DOHH2 (cell line): ENCODE measurements at regions not wholly inside any gene's neighbourhood (a gene's known extent, or its start where the extent isn't known, plus 50 kb on each side); places are given as distances from the start of the nearest gene placed in this dataset.

Experiments
- H3F3A ChIP-seq: fragments of 200-600 bp; sonication (generic), shearing (Covaris generic); 2 replicates; pipeline ENCODE4 v1.6.0; 2016; ENCODE audit warnings: antibody characterized with exemption, mild to moderate bottlenecking; ENCODE audit not compliant: control insufficient read depth, insufficient read depth
- H3K27ac ChIP-seq: fragments of 200-600 bp; sonication (generic); 2 replicates; pipeline ENCODE4 v1.5.1; 2014; ENCODE audit warnings: low read depth, mild to moderate bottlenecking, low read length, moderate library complexity
- H3K27me3 ChIP-seq: fragments of 200-600 bp; sonication (generic); 2 replicates; pipeline ENCODE4 v1.6.1; 2014; ENCODE audit warnings: mild to moderate bottlenecking, low read length, mixed read lengths; ENCODE audit not compliant: control insufficient read depth
- H3K36me3 ChIP-seq: fragments of 200-600 bp; sonication (generic); 2 replicates; pipeline ENCODE4 v1.6.1; 2014; ENCODE audit warnings: mild to moderate bottlenecking, low read length, moderate library complexity, mixed read lengths; ENCODE audit not compliant: control insufficient read depth
- H3K4me1 ChIP-seq: fragments of 200-600 bp; sonication (generic); 2 replicates; pipeline ENCODE4 v1.6.1; 2014; ENCODE audit warnings: mild to moderate bottlenecking, low read length, mixed read lengths; ENCODE audit not compliant: control insufficient read depth
- H3K4me2 ChIP-seq: fragments of 200-600 bp; sonication (generic); 2 replicates; pipeline ENCODE4 v1.6.0; 2014; ENCODE audit warnings: mild to moderate bottlenecking, low read length, moderate library complexity
- H3K4me3 ChIP-seq: fragments of 200-600 bp; sonication (generic); 2 replicates; pipeline ENCODE4 v1.5.1; 2014; ENCODE audit warnings: mild to moderate bottlenecking, low read length, mixed read lengths
- H3K79me2 ChIP-seq: fragments of 200-600 bp; sonication (generic); 2 replicates; pipeline ENCODE4 v1.6.1; 2014; ENCODE audit warnings: mild to moderate bottlenecking, low read length, mixed read lengths; ENCODE audit not compliant: control insufficient read depth
- H3K9me2 ChIP-seq: fragments of 200-600 bp; sonication (generic); replicated peaks from 2 replicates; pipeline ENCODE4 v1.6.1; 2014; ENCODE audit warnings: mild to moderate bottlenecking, low read length, mixed read lengths; ENCODE audit not compliant: control insufficient read depth
- H3K9me3 ChIP-seq: fragments of 200-600 bp; sonication (generic); 2 replicates; pipeline ENCODE4 v1.6.1; 2014; ENCODE audit warnings: antibody characterized with exemption, low read length, mixed read lengths; ENCODE audit not compliant: control insufficient read depth, insufficient read depth
- H4K20me1 ChIP-seq: fragments of 200-600 bp; sonication (generic); 2 replicates; pipeline ENCODE4 v1.6.0; 2014; ENCODE audit warnings: low read depth, mild to moderate bottlenecking, antibody characterized with exemption, low read length, moderate library complexity; ENCODE audit not compliant: control insufficient read depth, insufficient read depth
- CTCF ChIP-seq: fragments of 200-600 bp; sonication (generic); IDR thresholded peaks from one replicate; pipeline ENCODE4 v1.5.1; 2014; ENCODE audit warnings: antibody characterized with exemption, mild to moderate bottlenecking, low read depth, low read length; ENCODE audit not compliant: poor library complexity, severe bottlenecking
- EZH2phosphoT487 ChIP-seq: fragments of 200-600 bp; sonication (generic); IDR thresholded peaks from 2 replicates; pipeline ENCODE4 v1.6.1; 2017; ENCODE audit warnings: borderline replicate concordance, mild to moderate bottlenecking, antibody characterized with exemption, low read length, moderate library complexity, mixed read lengths

- peaks cover 6% of the 10 kb centered on the region for H3K27me3 ChIP-seq
- H3K9me2 ChIP-seq: no peaks in the 10 kb centered on the region
- H3K4me1 ChIP-seq: no peaks in the 10 kb centered on the region
- H3K9me3 ChIP-seq: no peaks in the 10 kb centered on the region
- H3F3A ChIP-seq: no peaks in the 10 kb centered on the region
- H3K4me3 ChIP-seq: no peak overlapping the region
- TF ChIP-seq CTCF: no peak
- no peak for TF ChIP-seq EZH2phosphoT487
- no peak overlapping the region for H3K4me2 ChIP-seq
- H3K79me2 ChIP-seq: no peaks in the 10 kb centered on the region
- no peaks in the 10 kb centered on the region for H4K20me1 ChIP-seq
- no peaks in the 10 kb centered on the region for H3K36me3 ChIP-seq
- H3K27ac ChIP-seq: no peak overlapping the region
Observed at GRCh38 chr6:149217466-149217888, 100.0 kb upstream of the TAB2 start.

- no peaks in the 10 kb centered on the region for H3K79me2 ChIP-seq
- H3K4me2 ChIP-seq: no peak overlapping the region
- H3F3A ChIP-seq: no peaks in the 10 kb centered on the region
- no peaks in the 10 kb centered on the region for H3K9me3 ChIP-seq
- no peaks in the 10 kb centered on the region for H3K9me2 ChIP-seq
- no peak for TF ChIP-seq EZH2phosphoT487
- no peak for TF ChIP-seq CTCF
- no peaks in the 10 kb centered on the region for H4K20me1 ChIP-seq
- H3K4me3 ChIP-seq: no peak overlapping the region
- no peak overlapping the region for H3K27ac ChIP-seq
- peaks cover 5% of the 10 kb centered on the region; the same call in 1 of the 2 replicates for H3K27me3 ChIP-seq
- H3K36me3 ChIP-seq: no peaks in the 10 kb centered on the region
- no peaks in the 10 kb centered on the region for H3K4me1 ChIP-seq
Observed at GRCh38 chr6:149218471-149218870, 99.0 kb upstream of the TAB2 start.

- no peak overlapping the region for H3K4me3 ChIP-seq
- no peak for TF ChIP-seq EZH2phosphoT487
Observed at GRCh38 chr6:149218915-149219314, 98.6 kb upstream of the TAB2 start.

GRCh38 chr6:149220882-149221773, 96.4 kb upstream of the TAB2 start:
- Histone ChIP-seq H3K4me2 (no peak overlapping the region), H3F3A (no peaks in the 10 kb centered on the region), H3K27me3 (peaks cover 8% of the 10 kb centered on the region; the same call in 1 of the 2 replicates), H3K79me2 (no peaks in the 10 kb centered on the region), H3K9me3 (no peaks in the 10 kb centered on the region), H4K20me1 (no peaks in the 10 kb centered on the region), H3K27ac (no peak overlapping the region), H3K4me3 (no peak overlapping the region), H3K36me3 (no peaks in the 10 kb centered on the region), H3K4me1 (no peaks in the 10 kb centered on the region), H3K9me2 (no peaks in the 10 kb centered on the region)
- TF ChIP-seq CTCF: no peak

More at GRCh38 chr6:149218915-149219314, 98.6 kb upstream of the TAB2 start:
- no peaks in the 10 kb centered on the region for H3K4me1 ChIP-seq
- H4K20me1 ChIP-seq: no peaks in the 10 kb centered on the region
- no peaks in the 10 kb centered on the region for H3F3A ChIP-seq
- no peaks in the 10 kb centered on the region for H3K9me3 ChIP-seq
- H3K79me2 ChIP-seq: no peaks in the 10 kb centered on the region
- no peaks in the 10 kb centered on the region for H3K36me3 ChIP-seq
- no peak overlapping the region for H3K4me2 ChIP-seq
- H3K27me3 ChIP-seq: 0 out of 2 replicates have a peak, but pooled peaks cover 5% of the 10 kb centered on the region
- no peak overlapping the region for H3K27ac ChIP-seq
- no peaks in the 10 kb centered on the region for H3K9me2 ChIP-seq
